A549 (cell line): ENCODE measurements at regions not wholly inside any gene's neighbourhood (a gene's known extent, or its start where the extent isn't known, plus 50 kb on each side); places are given as distances from the start of the nearest gene placed in this dataset.

ENCODE experiments used
- ATAC-seq, 2 experiments: fragments of 200-7000 bp in 1 of 2; fragments of >200 bp in 1 of 2; cut with Nextera tagmentation in 1 of 2; cut with Tn5 transposase in 1 of 2; 3 replicates each; pipeline versions ENCODE4 v1.8.0 to v1.9.1; 2018 to 2020; ENCODE audit warnings: mild to moderate bottlenecking in 1 of 2, moderate library complexity in 1 of 2
- CTCF ChIA-PET: fragments of 300-600 bp; sonication (Branson Sonifier 250); formaldehyde crosslinking; extraction: SDS; loops from one replicate; lab custom pipeline; 2021; ENCODE audit warnings: antibody characterized with exemption, inconsistent platforms; lab: Yijun Ruan, JAX
- POLR2A ChIA-PET: fragments of 350-600 bp; formaldehyde crosslinking; extraction: SDS; loops from one replicate; lab custom pipeline; 2021; ENCODE audit warnings: antibody characterized with exemption, inconsistent platforms; lab: Yijun Ruan, JAX
- DNase-seq, 2 experiments: peaks; one replicate each; pipeline versions ENCODE4 v3.0.0 to v3.0.0-alpha.2; 2011 to 2016; ENCODE audit warnings: low read depth in 1 of 2, low spot score in 1 of 2
- FAIRE-seq: peaks from 2 replicates; lab custom pipeline; 2011; peaks lifted over from hg19 to GRCh38; lab: Jason Lieb, UNC
- H3K27ac ChIP-seq, 2 experiments: fragments of >200 bp; sonication (Bioruptor Twin); formaldehyde crosslinking; 3 replicates each; pipeline ENCODE4 v1.5.1; 2016 to 2017
- H3K4me1 ChIP-seq: fragments of >200 bp; sonication (Bioruptor Twin); formaldehyde crosslinking; 3 replicates; pipeline ENCODE4 v1.6.1; 2016
- H3K4me2 ChIP-seq: fragments of >200 bp; sonication (Bioruptor Twin); formaldehyde crosslinking; 3 replicates; pipeline ENCODE4 v1.6.1; 2016
- H3K4me3 ChIP-seq: fragments of >200 bp; sonication (Bioruptor Twin); formaldehyde crosslinking; 3 replicates; pipeline ENCODE4 v1.5.1; 2016
- H3K9me3 ChIP-seq: fragments of >200 bp; sonication (Bioruptor Twin); formaldehyde crosslinking; 3 replicates; pipeline ENCODE4 v1.6.1; 2016
- ATOH8 ChIP-seq: fragments of 250-450 bp; sonication (Bioruptor Pico); IDR thresholded peaks from 2 replicates; pipeline ENCODE4 v1.5.0; 2020; ENCODE audit warnings: low read depth, mild to moderate bottlenecking, moderate library complexity
- BHLHE40 ChIP-seq: IDR thresholded peaks from 2 replicates; pipeline ENCODE4 v1.6.1; 2012; ENCODE audit warnings: low read depth, low read length, inconsistent platforms
- CBX2 ChIP-seq: fragments of 200-600 bp; sonication (generic); IDR thresholded peaks from 2 replicates; pipeline ENCODE4 v1.6.1; 2016; ENCODE audit warnings: low read depth, mild to moderate bottlenecking, borderline replicate concordance
- CHD4 ChIP-seq: fragments of 200-600 bp; sonication (generic); IDR thresholded peaks from 2 replicates; pipeline ENCODE4 v1.6.1; 2016; ENCODE audit warnings: antibody characterized with exemption, mild to moderate bottlenecking, borderline replicate concordance
- CTCF ChIP-seq: fragments of >200 bp; sonication (Bioruptor Twin); formaldehyde crosslinking; IDR thresholded peaks from 3 replicates; pipeline ENCODE4 v1.5.1; 2016
- EHF ChIP-seq: fragments of 250-450 bp; sonication (Bioruptor Pico); IDR thresholded peaks from 2 replicates; pipeline ENCODE4 v1.5.0; 2020; ENCODE audit warnings: mild to moderate bottlenecking
- EP300 ChIP-seq, 2 experiments: fragments of >200 bp; sonication (Bioruptor Twin); formaldehyde crosslinking; IDR thresholded peaks; 2 replicates in 1 of 2; 3 replicates in 1 of 2; pipeline ENCODE4 v1.6.1; 2016 to 2017
- FOSB ChIP-seq: fragments of 250-450 bp; sonication (Bioruptor Pico); IDR thresholded peaks from 2 replicates; pipeline ENCODE4 v1.5.0; 2020; ENCODE audit warnings: mild to moderate bottlenecking, moderate library complexity
- FOXS1 ChIP-seq: fragments of 250-450 bp; sonication (Bioruptor Pico); IDR thresholded peaks from 2 replicates; pipeline ENCODE4 v1.5.0; 2020; ENCODE audit warnings: mild to moderate bottlenecking, moderate library complexity
- GATA3 ChIP-seq: IDR thresholded peaks from 2 replicates; pipeline ENCODE4 v1.6.1; 2012; ENCODE audit warnings: borderline replicate concordance
- HDAC2 ChIP-seq: fragments of 200-600 bp; sonication (generic); IDR thresholded peaks from 2 replicates; pipeline ENCODE4 v1.6.1; 2016
- HEYL ChIP-seq: fragments of 250-450 bp; sonication (Bioruptor Pico); IDR thresholded peaks from 2 replicates; pipeline ENCODE4 v1.8.0; 2021; ENCODE audit warnings: mild to moderate bottlenecking, moderate library complexity
- HOXA7 ChIP-seq: fragments of 250-450 bp; sonication (Bioruptor Pico); IDR thresholded peaks from 2 replicates; pipeline ENCODE4 v1.5.0; 2020; ENCODE audit warnings: mild to moderate bottlenecking, moderate library complexity
- JUN ChIP-seq, 2 experiments: fragments of >200 bp; sonication (Bioruptor Twin); formaldehyde crosslinking; IDR thresholded peaks; 2 replicates in 1 of 2; 3 replicates in 1 of 2; pipeline ENCODE4 v1.6.1; 2016 to 2017
- KDM1A ChIP-seq: fragments of 200-600 bp; sonication (generic); IDR thresholded peaks from 2 replicates; pipeline ENCODE4 v1.6.1; 2016; ENCODE audit warnings: low read depth, mild to moderate bottlenecking
- KDM5A ChIP-seq: fragments of 200-600 bp; sonication (generic); IDR thresholded peaks from 2 replicates; pipeline ENCODE4 v1.6.1; 2016; ENCODE audit warnings: antibody characterized with exemption, mild to moderate bottlenecking
- MAFK ChIP-seq: fragments of 450-650 bp; IDR thresholded peaks from 2 replicates; pipeline ENCODE4 v1.6.1; 2014; ENCODE audit not compliant: partially characterized antibody
- MAZ ChIP-seq: fragments of 150-350 bp; IDR thresholded peaks from 2 replicates; pipeline ENCODE4 v1.6.1; 2014; ENCODE audit warnings: antibody characterized with exemption, low read depth, low read length, borderline replicate concordance
- POLR2AphosphoS2 ChIP-seq: conservative IDR thresholded peaks from 2 replicates; pipeline ENCODE4 v1.6.1; 2012; ENCODE audit warnings: low read length, improper control_type of control experiment, inconsistent platforms
- RFX5 ChIP-seq: fragments of 450-650 bp; IDR thresholded peaks from 2 replicates; pipeline ENCODE4 v1.7.1; 2014; ENCODE audit warnings: antibody characterized with exemption, mild to moderate bottlenecking, moderate library complexity
- RNF2 ChIP-seq: fragments of 200-600 bp; sonication (generic); IDR thresholded peaks from 2 replicates; pipeline ENCODE4 v1.6.1; 2016; ENCODE audit warnings: low read depth, mild to moderate bottlenecking, antibody characterized with exemption, moderate library complexity, borderline replicate concordance
- SREBF2 ChIP-seq: fragments of 450-650 bp; IDR thresholded peaks from 2 replicates; pipeline ENCODE4 v1.6.1; 2014; ENCODE audit warnings: mild to moderate bottlenecking, moderate library complexity
- TFCP2L1 ChIP-seq: fragments of 250-450 bp; sonication (Bioruptor Pico); IDR thresholded peaks from 2 replicates; pipeline ENCODE4 v1.5.0; 2021; ENCODE audit warnings: mild to moderate bottlenecking
- USF2 ChIP-seq: fragments of 450-650 bp; IDR thresholded peaks from 2 replicates; pipeline ENCODE4 v1.6.1; 2014; ENCODE audit warnings: antibody characterized with exemption
- ZFP36 ChIP-seq: fragments of 450-650 bp; IDR thresholded peaks from 2 replicates; pipeline ENCODE4 v1.6.1; 2014; ENCODE audit warnings: borderline replicate concordance; ENCODE audit not compliant: partially characterized antibody
- ZSCAN20 ChIP-seq: fragments of 250-450 bp; sonication (Bioruptor Pico); IDR thresholded peaks from 2 replicates; pipeline ENCODE4 v1.8.0; 2022; ENCODE audit warnings: mild to moderate bottlenecking, moderate library complexity
- WGBS: methylation state at CpG from one replicate; pipeline ENCODE4 v1.1.6; 2017; ENCODE audit errors: missing lambda C conversion rate; 5-methylcytosine and 5-hydroxymethylcytosine counted together
- TF ChIP-seq, protein P1 (sequence below): IDR thresholded peaks from 2 replicates; pipeline ENCODE4 v1.6.1; 2012
- TF ChIP-seq, protein P2 (sequence below): IDR thresholded peaks from 2 replicates; pipeline ENCODE4 v1.6.1; 2012; ENCODE audit warnings: low read depth, borderline replicate concordance
- TF ChIP-seq, protein P3 (sequence below): fragments of 150-350 bp; IDR thresholded peaks from 2 replicates; pipeline ENCODE4 v1.6.1; 2014; ENCODE audit warnings: low read depth, mild to moderate bottlenecking, low read length
- TF ChIP-seq, protein P4 (sequence below): fragments of >200 bp; sonication (Bioruptor Twin); formaldehyde crosslinking; IDR thresholded peaks from 3 replicates; pipeline ENCODE4 v1.6.1; 2016

- no peak for FAIRE-seq
- no peak for ATAC-seq
- TF ChIP-seq BHLHE40 (no peak), ZFP36 (no peak), ZSCAN20 (CRISPR knock-in tag) (no peak), CHD4 (no peak), SREBF2 (no peak), GATA3 (no peak), HDAC2 (no peak), FOSB (no peak), CTCF (no peak), EHF (CRISPR knock-in tag) (no peak), HOXA7 (CRISPR knock-in tag) (no peak), RFX5 (no peak), RNF2 (no peak), MAZ (no peak), EP300 (IDR thresholded peaks at IDR 0.05) (no peak)
- TF ChIP-seq, protein P1, sequence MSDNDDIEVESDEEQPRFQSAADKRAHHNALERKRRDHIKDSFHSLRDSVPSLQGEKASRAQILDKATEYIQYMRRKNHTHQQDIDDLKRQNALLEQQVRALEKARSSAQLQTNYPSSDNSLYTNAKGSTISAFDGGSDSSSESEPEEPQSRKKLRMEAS = no peak
- TF ChIP-seq, protein P2, sequence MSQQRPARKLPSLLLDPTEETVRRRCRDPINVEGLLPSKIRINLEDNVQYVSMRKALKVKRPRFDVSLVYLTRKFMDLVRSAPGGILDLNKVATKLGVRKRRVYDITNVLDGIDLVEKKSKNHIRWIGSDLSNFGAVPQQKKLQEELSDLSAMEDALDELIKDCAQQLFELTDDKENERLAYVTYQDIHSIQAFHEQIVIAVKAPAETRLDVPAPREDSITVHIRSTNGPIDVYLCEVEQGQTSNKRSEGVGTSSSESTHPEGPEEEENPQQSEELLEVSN = no peak
- TF ChIP-seq, all 56 proteins: peak for 0
- no peaks in the 10 kb centered on the region for H3K9me3 ChIP-seq
- no peak overlapping the region for H3K4me3 ChIP-seq
- POLR2A ChIA-PET = no interaction called here
- H3K4me2 ChIP-seq = no peak overlapping the region
- H3K4me1 ChIP-seq = no peaks in the 10 kb centered on the region
- CTCF ChIA-PET = no interaction called here
- H3K27ac ChIP-seq = no peak overlapping the region
- no peak for DNase-seq
These were observed 510.0 kb downstream of the CETN3 start for GRCh38 chr5:89899559-89899958.

DNA sequence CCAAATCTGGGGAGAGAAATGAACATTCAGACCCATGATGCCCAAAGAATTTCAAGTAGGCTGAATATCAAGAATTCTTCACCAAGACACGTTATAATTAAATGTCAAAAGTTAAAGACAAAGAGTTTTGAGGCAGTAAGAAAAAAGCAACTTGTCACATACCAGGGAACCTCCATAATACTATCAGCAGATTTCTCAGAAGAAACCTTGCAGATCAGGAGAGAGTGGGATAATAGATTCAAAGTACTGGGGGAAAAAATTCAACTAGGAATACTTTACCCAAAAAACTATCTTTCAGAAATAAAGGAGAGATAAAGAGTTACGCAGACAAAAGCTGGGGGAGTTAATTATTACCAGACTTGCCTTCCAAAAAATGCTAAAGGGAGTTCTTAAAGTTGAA, 516.0 kb downstream of the CETN3 start:
- DNase-seq (no peak), FAIRE-seq (no peak), ATAC-seq (no peak)
- H3K9me3 ChIP-seq = no peaks in the 10 kb centered on the region
- TF ChIP-seq TFCP2L1 (CRISPR knock-in tag) = no peak
- TF ChIP-seq JUN (IDR thresholded peaks at IDR 0.05) = no peak
- TF ChIP-seq, protein P3, sequence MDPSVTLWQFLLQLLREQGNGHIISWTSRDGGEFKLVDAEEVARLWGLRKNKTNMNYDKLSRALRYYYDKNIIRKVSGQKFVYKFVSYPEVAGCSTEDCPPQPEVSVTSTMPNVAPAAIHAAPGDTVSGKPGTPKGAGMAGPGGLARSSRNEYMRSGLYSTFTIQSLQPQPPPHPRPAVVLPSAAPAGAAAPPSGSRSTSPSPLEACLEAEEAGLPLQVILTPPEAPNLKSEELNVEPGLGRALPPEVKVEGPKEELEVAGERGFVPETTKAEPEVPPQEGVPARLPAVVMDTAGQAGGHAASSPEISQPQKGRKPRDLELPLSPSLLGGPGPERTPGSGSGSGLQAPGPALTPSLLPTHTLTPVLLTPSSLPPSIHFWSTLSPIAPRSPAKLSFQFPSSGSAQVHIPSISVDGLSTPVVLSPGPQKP = no peak
- TF ChIP-seq HOXA7 (CRISPR knock-in tag) = no peak
- no peak for TF ChIP-seq USF2
- no peak for TF ChIP-seq ZSCAN20 (CRISPR knock-in tag)
- no peak for TF ChIP-seq POLR2AphosphoS2
- no peak for TF ChIP-seq ATOH8 (CRISPR knock-in tag)
- no peak for TF ChIP-seq CBX2
- no peak for TF ChIP-seq KDM1A
- no peak for TF ChIP-seq HEYL (CRISPR knock-in tag)
- TF ChIP-seq KDM5A = no peak
- TF ChIP-seq, protein P4, sequence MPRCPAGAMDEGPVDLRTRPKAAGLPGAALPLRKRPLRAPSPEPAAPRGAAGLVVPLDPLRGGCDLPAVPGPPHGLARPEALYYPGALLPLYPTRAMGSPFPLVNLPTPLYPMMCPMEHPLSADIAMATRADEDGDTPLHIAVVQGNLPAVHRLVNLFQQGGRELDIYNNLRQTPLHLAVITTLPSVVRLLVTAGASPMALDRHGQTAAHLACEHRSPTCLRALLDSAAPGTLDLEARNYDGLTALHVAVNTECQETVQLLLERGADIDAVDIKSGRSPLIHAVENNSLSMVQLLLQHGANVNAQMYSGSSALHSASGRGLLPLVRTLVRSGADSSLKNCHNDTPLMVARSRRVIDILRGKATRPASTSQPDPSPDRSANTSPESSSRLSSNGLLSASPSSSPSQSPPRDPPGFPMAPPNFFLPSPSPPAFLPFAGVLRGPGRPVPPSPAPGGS = no peak
- no peak for TF ChIP-seq MAFK
- no peak for TF ChIP-seq CHD4
- TF ChIP-seq RNF2 = no peak
- no peak for TF ChIP-seq FOXS1
- no peak overlapping the region for H3K4me3 ChIP-seq
- H3K27ac ChIP-seq = no peak overlapping the region
- 0% methylated on average over 2 of the region's 2 CpGs for WGBS
- H3K4me1 ChIP-seq = no peaks in the 10 kb centered on the region
- H3K4me2 ChIP-seq = no peak overlapping the region
- CTCF ChIA-PET = no interaction called here
- POLR2A ChIA-PET = no interaction called here
